GM12878 (cell line): ENCODE measurements at regions not wholly inside any gene's neighbourhood (a gene's known extent, or its start where the extent isn't known, plus 50 kb on each side); places are given as distances from the start of the nearest gene placed in this dataset.

Experiments used
- ATAC-seq: fragments of 200-7000 bp; cut with Tn5 transposase; 3 replicates; pipeline ENCODE4 v1.9.1; 2020; ENCODE audit warnings: mild to moderate bottlenecking, moderate library complexity
- BruUV-seq: library from RNA; stranded (reverse); fragments of 400-500 nt; replicated peaks from 2 replicates; lab custom pipeline; 2021; lab: Mats Ljungman, UMichigan
- CTCF ChIA-PET: fragments of 300-600 bp; sonication (Branson Sonifier 250); formaldehyde crosslinking; extraction: SDS; loops from one replicate; lab custom pipeline; 2021; ENCODE audit warnings: inconsistent platforms; lab: Yijun Ruan, JAX
- POLR2A ChIA-PET: fragments of 350-600 bp; formaldehyde crosslinking; extraction: SDS; loops from one replicate; lab custom pipeline; 2021; ENCODE audit warnings: inconsistent platforms; lab: Charles Lee
- RAD21 ChIA-PET: fragments of 300-600 bp; sonication (Branson Sonifier 250); formaldehyde crosslinking; loops from one replicate; lab custom pipeline; 2023; ENCODE audit warnings: antibody characterized with exemption; ENCODE audit not compliant: unreplicated experiment; lab: Charles Lee
- SMC1A ChIA-PET: fragments of 300-600 bp; sonication (Branson Sonifier 250); formaldehyde crosslinking; loops from one replicate; lab custom pipeline; 2023; ENCODE audit not compliant: unreplicated experiment, uncharacterized antibody; lab: Charles Lee
- DNase-seq: peaks from one replicate; pipeline ENCODE4 v3.0.0-alpha.2; 2011; ENCODE audit warnings: low read depth, low spot score
- FAIRE-seq: peaks from 3 replicates; lab custom pipeline; 2011; peaks lifted over from hg19 to GRCh38; lab: Jason Lieb, UNC
- H2AFZ ChIP-seq: 2 replicates; pipeline ENCODE4 v1.6.0; 2011; ENCODE audit warnings: low read depth, low read length, control low read depth; ENCODE audit not compliant: control insufficient read depth
- H3K27ac ChIP-seq: 2 replicates; pipeline ENCODE4 v1.5.1; 2011; ENCODE audit warnings: control low read depth; ENCODE audit not compliant: control insufficient read depth, insufficient read depth
- H3K27me3 ChIP-seq, 2 experiments: replicated peaks in 1 of 2; 2 replicates each; pipeline versions ENCODE4 v1.6.0 to v1.6.1; 2011; ENCODE audit warnings: low read length in 1 of 2; ENCODE audit not compliant: control insufficient read depth in 2 of 2, insufficient read depth in 2 of 2
- H3K36me3 ChIP-seq, 2 experiments: 2 replicates each; pipeline ENCODE4 v1.5.1; 2011; ENCODE audit warnings: low read length in 1 of 2; ENCODE audit not compliant: control insufficient read depth in 2 of 2, insufficient read depth in 2 of 2
- H3K4me1 ChIP-seq: 2 replicates; pipeline ENCODE4 v1.6.1; 2011; ENCODE audit warnings: mild to moderate bottlenecking, low read length, moderate library complexity, mixed read lengths; ENCODE audit not compliant: control insufficient read depth, insufficient read depth
- H3K4me2 ChIP-seq: 2 replicates; pipeline ENCODE4 v1.6.0; 2011; ENCODE audit warnings: control low read depth; ENCODE audit not compliant: control insufficient read depth, insufficient read depth
- H3K4me3 ChIP-seq: fragments of 200-600 bp; sonication (generic); 2 replicates; pipeline ENCODE4 v1.5.1; 2016
- H3K79me2 ChIP-seq: 2 replicates; pipeline ENCODE4 v1.6.0; 2011; ENCODE audit warnings: low read length; ENCODE audit not compliant: control insufficient read depth, insufficient read depth
- H3K9ac ChIP-seq: 2 replicates; pipeline ENCODE4 v1.8.0; 2011; ENCODE audit warnings: low read length, control low read depth, mixed read lengths; ENCODE audit not compliant: control insufficient read depth, insufficient read depth
- H3K9me3 ChIP-seq: replicated peaks from 3 replicates; pipeline ENCODE4 v1.5.1; 2011; ENCODE audit warnings: mild to moderate bottlenecking, low read length; ENCODE audit not compliant: control insufficient read depth, insufficient read depth
- H4K20me1 ChIP-seq: 2 replicates; pipeline ENCODE4 v1.6.0; 2011; ENCODE audit not compliant: control insufficient read depth, insufficient read depth
- ATF7 ChIP-seq: fragments of 450-650 bp; IDR thresholded peaks from 2 replicates; pipeline ENCODE4 v1.6.1; 2016; ENCODE audit warnings: low read depth, mild to moderate bottlenecking
- BHLHE40 ChIP-seq, 2 experiments: fragments of 450-650 bp in 1 of 2; IDR thresholded peaks; 2 replicates each; pipeline ENCODE4 v1.6.1; 2011 to 2017; ENCODE audit warnings: low read depth in 2 of 2, borderline replicate concordance in 1 of 2, improper control_type of control experiment in 1 of 2, low read length in 1 of 2, mild to moderate bottlenecking in 1 of 2
- CREM ChIP-seq: IDR thresholded peaks from 2 replicates; pipeline ENCODE4 v1.6.1; 2014; ENCODE audit warnings: antibody characterized with exemption, low read depth
- E4F1 ChIP-seq: fragments of 450-650 bp; IDR thresholded peaks from 2 replicates; pipeline ENCODE4 v1.6.1; 2018; ENCODE audit warnings: borderline replicate concordance, mild to moderate bottlenecking; ENCODE audit not compliant: partially characterized antibody
- ETV6 ChIP-seq, 2 experiments: fragments of 450-650 bp in 1 of 2; IDR thresholded peaks in 1 of 2; conservative IDR thresholded peaks in 1 of 2; 2 replicates each; pipeline ENCODE4 v1.6.1; 2014; ENCODE audit warnings: antibody characterized with exemption in 1 of 2, borderline replicate concordance in 1 of 2, low read depth in 1 of 2, mild to moderate bottlenecking in 1 of 2, moderate library complexity in 1 of 2
- IKZF1 ChIP-seq: fragments of 450-650 bp; conservative IDR thresholded peaks from 2 replicates; pipeline ENCODE4 v1.6.1; 2017; ENCODE audit warnings: antibody characterized with exemption, mild to moderate bottlenecking
- MTA3 ChIP-seq: IDR thresholded peaks from 2 replicates; pipeline ENCODE4 v1.6.1; 2012; ENCODE audit warnings: low read length, inconsistent platforms, borderline replicate concordance
- MYB ChIP-seq: fragments of 150-350 bp; IDR thresholded peaks from 2 replicates; pipeline ENCODE4 v1.6.1; 2014; ENCODE audit warnings: mild to moderate bottlenecking, low read depth, low read length, borderline replicate concordance
- NR2C2 ChIP-seq: IDR thresholded peaks from 2 replicates; pipeline ENCODE4 v1.6.1; 2011; ENCODE audit warnings: borderline replicate concordance, low read depth; ENCODE audit not compliant: control insufficient read depth, insufficient read length
- NRF1 ChIP-seq: conservative IDR thresholded peaks from 2 replicates; pipeline ENCODE4 v1.6.1; 2011; ENCODE audit warnings: mild to moderate bottlenecking, low read depth, low read length, improper control_type of control experiment
- PML ChIP-seq: IDR thresholded peaks from 2 replicates; pipeline ENCODE4 v1.6.1; 2012; ENCODE audit warnings: low read length, inconsistent platforms
- POLR2AphosphoS2 ChIP-seq: IDR thresholded peaks from 2 replicates; pipeline ENCODE4 v1.6.1; 2011; ENCODE audit warnings: low read depth, mild to moderate bottlenecking, low read length, improper control_type of control experiment, moderate library complexity
- POLR2AphosphoS5 ChIP-seq: IDR thresholded peaks from 2 replicates; pipeline ENCODE4 v1.6.1; 2011; ENCODE audit warnings: mild to moderate bottlenecking, low read length, inconsistent platforms
- RB1 ChIP-seq: fragments of 450-650 bp; formaldehyde crosslinking; IDR thresholded peaks from 2 replicates; pipeline ENCODE4 v1.6.1; 2017; ENCODE audit warnings: mild to moderate bottlenecking, borderline replicate concordance
- YY1 ChIP-seq: IDR thresholded peaks from 2 replicates; pipeline ENCODE4 v1.6.1; 2011; ENCODE audit warnings: low read depth, mild to moderate bottlenecking, low read length
- ZBTB11 ChIP-seq: fragments of 450-650 bp; formaldehyde crosslinking; IDR thresholded peaks from 2 replicates; pipeline ENCODE4 v1.5.0; 2022; ENCODE audit warnings: mild to moderate bottlenecking, missing genetic modification characterization
- ZNF622 ChIP-seq: fragments of 450-650 bp; IDR thresholded peaks from 2 replicates; pipeline ENCODE4 v1.6.1; 2017; ENCODE audit warnings: mild to moderate bottlenecking, inconsistent platforms
- ZZZ3 ChIP-seq: IDR thresholded peaks from 2 replicates; pipeline ENCODE4 v1.6.1; 2011; ENCODE audit warnings: low read depth; ENCODE audit not compliant: control insufficient read depth, insufficient read length
- WGBS: methylation state at CpG from one replicate; pipeline ENCODE4 v1.1.6; 2016; ENCODE audit warnings: low lambda C conversion rate; ENCODE audit not compliant: insufficient replicate concordance, insufficient coverage; ENCODE audit errors: missing lambda C conversion rate; 5-methylcytosine and 5-hydroxymethylcytosine counted together
- in situ Hi-C: fragments of 300-500 bp; cut with MboI; formaldehyde crosslinking; loops from 9 replicates; pipeline ENCODE4 v1.14.3; 2018; ENCODE audit warnings: mixed read lengths
- intact Hi-C: fragments of 100-400 bp; cut with micrococcal nuclease; formaldehyde crosslinking; loops from one replicate; pipeline ENCODE4 v1.14.2; 2022; ENCODE audit not compliant: unreplicated experiment

GRCh38 chr10:107443326-107443725 is 278.8 kb upstream of the SORCS1 start:
- H3K27ac ChIP-seq, result no peak overlapping the region
- DNase-seq (no peak), FAIRE-seq (no peak)
- BruUV-seq, result no TSS peak
- SMC1A ChIA-PET, result interaction anchor here (0.9 to 5.0 kb wide), 22 partner anchors 8 to 761 kb away, joined by 3 to 51 read pairs (median 5); no protein-coding TSS in a partner anchor
- TF ChIP-seq ZZZ3 (no peak), ZNF622 (no peak), ZBTB11 (CRISPR knock-in tag) (no peak), ATF7 (no peak), NRF1 (no peak), CREM (no peak), POLR2AphosphoS2 (no peak), RB1 (no peak), YY1 (no peak), PML (no peak), E4F1 (no peak), MTA3 (no peak), ETV6 (conservative IDR thresholded peaks at IDR 0.05 in 1 of 2, IDR thresholded peaks at IDR 0.05 in 1 of 2; ENCODE audit: borderline replicate concordance in 1 of 2, low read depth in 1 of 2) (no peak), POLR2AphosphoS5 (no peak), NR2C2 (no peak), IKZF1 (no peak), BHLHE40 (IDR thresholded peaks at IDR 0.05; ENCODE audit: borderline replicate concordance in 1 of 2, low read depth in 2 of 2, low read length in 1 of 2) (no peak), MYB (no peak)
- TF ChIP-seq, all 136 proteins: peak for 0
- WGBS, result 4% methylated on average over 1 of the region's 1 CpG
- ChIA-PET RAD21 (interaction anchor here (1.0 to 4.4 kb wide), 17 partner anchors 9 to 302 kb away, joined by 3 to 46 read pairs (median 5); no protein-coding TSS in a partner anchor), CTCF (interaction anchor here (0.7 to 4.5 kb wide), 12 partner anchors 9 to 385 kb away, joined by 3 to 26 read pairs (median 6); no protein-coding TSS in a partner anchor), POLR2A (interaction anchor here (0.9 to 1.6 kb wide), 3 partner anchors 9 to 213 kb away, joined by 3 to 10 read pairs (median 4); no protein-coding TSS in a partner anchor)
- Histone ChIP-seq H3K9ac (no peak overlapping the region), H3K4me3 (no peak overlapping the region), H3K4me2 (no peak overlapping the region), H3K9me3 (no peaks in the 10 kb centered on the region), H2AFZ (no peak overlapping the region), H3K36me3 (no peaks in the 10 kb centered on the region), H3K79me2 (no peaks in the 10 kb centered on the region), H4K20me1 (no peaks in the 10 kb centered on the region), H3K4me1 (peaks cover 17% of the 10 kb centered on the region; the same call in 1 of the 2 replicates), H3K27me3 (no peaks in the 10 kb centered on the region)
- in situ Hi-C loops, result no loop called here
- intact Hi-C loops, result no loop called here
- ATAC-seq, result no peak
